Breast epithelium (tissue), 3 donors: ENCODE measurements at regions not wholly inside any gene's neighbourhood (a gene's known extent, or its start where the extent isn't known, plus 50 kb on each side); places are given as distances from the start of the nearest gene placed in this dataset.

ENCODE experiments used
- POLR2A ChIP-seq: fragments of 450-650 bp; IDR thresholded peaks from one replicate; pipeline ENCODE4 v1.6.1; 2016; ENCODE audit warnings: antibody characterized with exemption, mild to moderate bottlenecking, moderate library complexity
- POLR2AphosphoS5 ChIP-seq, 3 donors: sonication (generic); formaldehyde crosslinking; IDR thresholded peaks; one replicate each; pipeline ENCODE4 v1.6.1; 2017; ENCODE audit warnings: antibody characterized with exemption in 3 of 3
- TF ChIP-seq, protein P1 (sequence below), 3 donors: fragments of 450-650 bp; IDR thresholded peaks; one replicate each; pipeline ENCODE4 v1.5.1; 2016 to 2017; ENCODE audit warnings: antibody characterized with exemption in 3 of 3, mild to moderate bottlenecking in 3 of 3, moderate library complexity in 3 of 3

GRCh38 chr1:218636548-218636947, 291.4 kb downstream of the TGFB2 start:
- TF ChIP-seq, protein P1, sequence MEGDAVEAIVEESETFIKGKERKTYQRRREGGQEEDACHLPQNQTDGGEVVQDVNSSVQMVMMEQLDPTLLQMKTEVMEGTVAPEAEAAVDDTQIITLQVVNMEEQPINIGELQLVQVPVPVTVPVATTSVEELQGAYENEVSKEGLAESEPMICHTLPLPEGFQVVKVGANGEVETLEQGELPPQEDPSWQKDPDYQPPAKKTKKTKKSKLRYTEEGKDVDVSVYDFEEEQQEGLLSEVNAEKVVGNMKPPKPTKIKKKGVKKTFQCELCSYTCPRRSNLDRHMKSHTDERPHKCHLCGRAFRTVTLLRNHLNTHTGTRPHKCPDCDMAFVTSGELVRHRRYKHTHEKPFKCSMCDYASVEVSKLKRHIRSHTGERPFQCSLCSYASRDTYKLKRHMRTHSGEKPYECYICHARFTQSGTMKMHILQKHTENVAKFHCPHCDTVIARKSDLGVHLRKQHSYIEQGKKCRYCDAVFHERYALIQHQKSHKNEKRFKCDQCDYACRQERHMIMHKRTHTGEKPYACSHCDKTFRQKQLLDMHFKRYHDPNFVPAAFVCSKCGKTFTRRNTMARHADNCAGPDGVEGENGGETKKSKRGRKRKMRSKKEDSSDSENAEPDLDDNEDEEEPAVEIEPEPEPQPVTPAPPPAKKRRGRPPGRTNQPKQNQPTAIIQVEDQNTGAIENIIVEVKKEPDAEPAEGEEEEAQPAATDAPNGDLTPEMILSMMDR (IDR thresholded peaks at IDR 0.05), result no peak
- TF ChIP-seq POLR2A (no peak), POLR2AphosphoS5 (IDR thresholded peaks at IDR 0.05) (no peak)
